Smooth muscle cell (in vitro differentiated cells): ENCODE measurements at regions not wholly inside any gene's neighbourhood (a gene's known extent, or its start where the extent isn't known, plus 50 kb on each side); places are given as distances from the start of the nearest gene placed in this dataset.

ENCODE experiments used
- DNase-seq: peaks from one replicate; lab custom pipeline; 2025; ENCODE audit not compliant: unreplicated experiment; lab: John Stamatoyannopoulos, UW
- H2AFZ ChIP-seq: fragments of 200-600 bp; sonication (generic); 2 replicates; pipeline ENCODE4 v1.6.0; 2016; ENCODE audit warnings: antibody characterized with exemption, low read depth, mild to moderate bottlenecking
- H3F3A ChIP-seq: fragments of 200-600 bp; sonication (generic); 2 replicates; pipeline ENCODE4 v1.6.0; 2017; ENCODE audit warnings: antibody characterized with exemption, low read depth
- H3K27ac ChIP-seq: fragments of 200-600 bp; sonication (generic); 2 replicates; pipeline ENCODE4 v1.5.1; 2016; ENCODE audit warnings: low read depth, mild to moderate bottlenecking
- H3K27me3 ChIP-seq: fragments of 200-600 bp; sonication (generic); 2 replicates; pipeline ENCODE4 v1.6.1; 2016; ENCODE audit warnings: low read depth, mild to moderate bottlenecking
- H3K36me3 ChIP-seq: fragments of 200-600 bp; sonication (generic); 2 replicates; pipeline ENCODE4 v1.5.1; 2016; ENCODE audit warnings: low read depth
- H3K4me1 ChIP-seq: fragments of 200-600 bp; sonication (generic); 2 replicates; pipeline ENCODE4 v1.5.1; 2016; ENCODE audit warnings: low read depth
- H3K4me2 ChIP-seq: fragments of 200-600 bp; sonication (generic); 2 replicates; pipeline ENCODE4 v1.6.0; 2016; ENCODE audit warnings: mild to moderate bottlenecking
- H3K4me3 ChIP-seq: fragments of 200-600 bp; sonication (generic); 2 replicates; pipeline ENCODE4 v1.5.1; 2016; ENCODE audit warnings: mild to moderate bottlenecking
- H3K79me2 ChIP-seq: fragments of 200-600 bp; sonication (generic); 2 replicates; pipeline ENCODE4 v1.6.0; 2016; ENCODE audit warnings: low read depth, mild to moderate bottlenecking
- H3K9ac ChIP-seq: fragments of 200-600 bp; sonication (generic); 2 replicates; pipeline ENCODE4 v1.6.0; 2016; ENCODE audit warnings: low read depth
- H3K9me3 ChIP-seq: fragments of 200-600 bp; sonication (generic); replicated peaks from 2 replicates; pipeline ENCODE4 v1.5.1; 2016; ENCODE audit warnings: low read depth
- H4K20me1 ChIP-seq: fragments of 200-600 bp; sonication (generic); 2 replicates; pipeline ENCODE4 v1.6.0; 2016; ENCODE audit warnings: low read depth
- WGBS: methylation state at CpG from one replicate; pipeline ENCODE4 v1.1.7; 2016; ENCODE audit warnings: low lambda C conversion rate; 5-methylcytosine and 5-hydroxymethylcytosine counted together
- TF ChIP-seq, protein P1 (sequence below): fragments of 200-600 bp; sonication (generic); IDR thresholded peaks from 2 replicates; pipeline ENCODE4 v1.5.1; 2017; ENCODE audit warnings: borderline replicate concordance, mild to moderate bottlenecking, antibody characterized with exemption; ENCODE audit not compliant: insufficient read depth, poor library complexity, severe bottlenecking

DNA sequence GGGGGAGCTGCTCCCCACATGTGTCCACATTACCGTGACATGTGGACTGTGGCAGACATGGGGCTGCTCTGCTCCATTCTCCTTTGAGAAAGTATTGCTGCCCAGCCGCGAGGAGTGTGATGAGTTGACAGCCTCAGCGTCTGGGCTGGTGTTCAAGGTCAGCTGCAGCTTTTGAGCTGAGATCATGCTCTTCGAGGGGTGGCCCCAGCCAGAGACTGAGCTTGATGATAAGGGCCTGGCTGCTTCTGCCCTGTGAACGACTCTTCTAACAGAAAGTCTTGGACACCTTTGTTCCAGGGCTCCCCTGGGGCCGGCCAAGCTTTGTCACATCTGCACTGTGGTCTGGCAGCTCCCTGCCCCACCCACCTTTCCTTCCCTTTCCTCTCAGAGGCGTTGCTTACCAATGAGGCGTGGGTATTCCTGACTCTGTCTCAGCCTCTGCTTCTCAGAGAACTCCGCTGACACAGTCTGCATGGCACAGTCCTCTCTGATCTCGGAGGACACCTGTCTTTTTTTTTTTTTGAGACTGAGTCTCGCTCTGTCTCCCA is 86.6 kb downstream of the CHRD start:
- peaks cover 5% of the 10 kb centered on the region for H3K4me1 ChIP-seq
- no peak overlapping the region for H3K4me3 ChIP-seq
- H3F3A ChIP-seq: no peaks in the 10 kb centered on the region
- no peak overlapping the region for H3K27ac ChIP-seq
- H4K20me1 ChIP-seq: no peaks in the 10 kb centered on the region
- H2AFZ ChIP-seq: peak overlapping the region; percentile 68
- no peak overlapping the region for H3K9ac ChIP-seq
- no peak for DNase-seq
- TF ChIP-seq, protein P1, sequence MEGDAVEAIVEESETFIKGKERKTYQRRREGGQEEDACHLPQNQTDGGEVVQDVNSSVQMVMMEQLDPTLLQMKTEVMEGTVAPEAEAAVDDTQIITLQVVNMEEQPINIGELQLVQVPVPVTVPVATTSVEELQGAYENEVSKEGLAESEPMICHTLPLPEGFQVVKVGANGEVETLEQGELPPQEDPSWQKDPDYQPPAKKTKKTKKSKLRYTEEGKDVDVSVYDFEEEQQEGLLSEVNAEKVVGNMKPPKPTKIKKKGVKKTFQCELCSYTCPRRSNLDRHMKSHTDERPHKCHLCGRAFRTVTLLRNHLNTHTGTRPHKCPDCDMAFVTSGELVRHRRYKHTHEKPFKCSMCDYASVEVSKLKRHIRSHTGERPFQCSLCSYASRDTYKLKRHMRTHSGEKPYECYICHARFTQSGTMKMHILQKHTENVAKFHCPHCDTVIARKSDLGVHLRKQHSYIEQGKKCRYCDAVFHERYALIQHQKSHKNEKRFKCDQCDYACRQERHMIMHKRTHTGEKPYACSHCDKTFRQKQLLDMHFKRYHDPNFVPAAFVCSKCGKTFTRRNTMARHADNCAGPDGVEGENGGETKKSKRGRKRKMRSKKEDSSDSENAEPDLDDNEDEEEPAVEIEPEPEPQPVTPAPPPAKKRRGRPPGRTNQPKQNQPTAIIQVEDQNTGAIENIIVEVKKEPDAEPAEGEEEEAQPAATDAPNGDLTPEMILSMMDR: no peak
- peak overlapping the region; percentile 47 for H3K4me2 ChIP-seq
- H3K36me3 ChIP-seq: no peaks in the 10 kb centered on the region
- no peaks in the 10 kb centered on the region for H3K27me3 ChIP-seq
- H3K9me3 ChIP-seq: no peaks in the 10 kb centered on the region
- 52% methylated on average over 12 of the region's 12 CpGs for WGBS
- H3K79me2 ChIP-seq: no peaks in the 10 kb centered on the region

DNA sequence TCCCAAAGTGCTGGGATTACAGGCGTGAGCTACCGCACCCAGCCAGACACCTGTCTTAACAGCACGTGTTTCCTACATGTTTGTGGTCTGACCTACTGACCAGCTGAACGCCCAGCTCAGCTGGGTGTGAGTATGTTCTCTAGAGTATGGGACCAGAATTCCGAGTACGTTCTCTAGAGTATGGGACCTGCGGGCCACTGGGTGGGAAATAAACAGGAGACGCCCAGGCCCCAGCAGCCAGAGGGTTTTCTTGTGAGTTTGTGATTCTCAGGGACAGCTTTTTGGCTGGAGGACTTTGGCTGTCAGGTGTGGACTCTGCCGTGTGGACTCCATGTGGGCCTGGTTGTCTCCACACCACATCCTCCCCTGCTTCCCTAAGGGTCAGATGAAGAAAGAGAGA is 87.3 kb downstream of the CHRD start:
- no peaks in the 10 kb centered on the region for H3K36me3 ChIP-seq
- H3F3A ChIP-seq: no peaks in the 10 kb centered on the region
- H3K9me3 ChIP-seq: no peaks in the 10 kb centered on the region
- 85% methylated on average over 9 of the region's 9 CpGs for WGBS
- H3K27ac ChIP-seq: no peak overlapping the region
- peaks cover 5% of the 10 kb centered on the region for H3K4me1 ChIP-seq
- DNase-seq: no peak
- no peaks in the 10 kb centered on the region for H4K20me1 ChIP-seq
- H3K27me3 ChIP-seq: no peaks in the 10 kb centered on the region
- no peak overlapping the region for H2AFZ ChIP-seq
- TF ChIP-seq, protein P1: no peak
- no peak overlapping the region for H3K4me3 ChIP-seq
- no peak overlapping the region for H3K9ac ChIP-seq
- no peaks in the 10 kb centered on the region for H3K79me2 ChIP-seq
- H3K4me2 ChIP-seq: no peak overlapping the region

DNA sequence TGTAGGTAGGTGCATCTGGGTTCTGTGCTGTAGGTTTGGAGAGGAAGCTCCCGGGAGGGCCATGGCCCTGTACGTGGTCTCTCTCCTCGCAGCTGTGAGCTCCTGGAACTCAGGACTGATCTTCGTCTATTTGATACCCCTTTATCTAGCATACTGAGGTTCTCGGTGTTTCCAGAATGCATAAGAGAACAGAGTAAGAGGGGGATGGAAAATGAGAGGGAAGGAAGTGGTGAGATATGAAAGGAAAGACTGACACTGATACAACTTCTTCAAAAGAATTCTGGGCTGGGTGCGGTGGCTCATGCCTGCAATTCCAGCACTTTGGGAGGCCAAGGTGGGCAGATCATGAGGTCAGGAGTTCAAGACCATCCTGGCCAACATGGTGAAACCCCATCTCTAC is 90.7 kb downstream of the CHRD start:
- no peaks in the 10 kb centered on the region for H3K9me3 ChIP-seq
- WGBS: 86% methylated on average over 6 of the region's 6 CpGs
- H4K20me1 ChIP-seq: no peaks in the 10 kb centered on the region
- no peaks in the 10 kb centered on the region for H3F3A ChIP-seq
- peaks cover 2% of the 10 kb centered on the region for H3K4me1 ChIP-seq
- no peak overlapping the region for H2AFZ ChIP-seq
- no peak for DNase-seq
- H3K4me3 ChIP-seq: no peak overlapping the region
- TF ChIP-seq, protein P1: no peak
- H3K36me3 ChIP-seq: no peaks in the 10 kb centered on the region
- H3K27me3 ChIP-seq: peaks cover 5% of the 10 kb centered on the region
- H3K27ac ChIP-seq: no peak overlapping the region
- no peaks in the 10 kb centered on the region for H3K79me2 ChIP-seq
- no peak overlapping the region for H3K4me2 ChIP-seq
- H3K9ac ChIP-seq: no peak overlapping the region

DNA sequence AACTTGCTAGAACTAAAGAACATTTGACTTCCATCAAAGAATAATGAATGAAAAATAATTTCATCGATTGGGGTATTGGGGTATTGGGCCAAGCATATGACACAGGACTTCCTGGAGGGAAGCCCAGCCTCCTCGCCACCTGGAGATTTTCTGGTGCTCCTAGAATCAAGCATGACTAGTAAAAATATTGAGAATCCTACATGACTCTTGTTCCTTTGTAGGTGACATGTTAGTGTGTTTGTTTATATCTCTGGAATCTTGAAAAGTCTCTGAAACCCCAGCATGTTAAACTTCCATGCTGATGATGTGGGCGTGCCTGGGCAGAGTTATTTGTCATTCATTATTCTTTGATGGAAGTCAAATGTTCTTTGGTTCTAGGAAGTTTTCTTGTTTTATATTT is 90.1 kb upstream of the EPHB3 start:
- H3K9me3 ChIP-seq: no peaks in the 10 kb centered on the region
- no peaks in the 10 kb centered on the region for H4K20me1 ChIP-seq
- no peak overlapping the region for H3K4me3 ChIP-seq
- no peaks in the 10 kb centered on the region for H3K4me1 ChIP-seq
- TF ChIP-seq, protein P1: no peak
- H3K27ac ChIP-seq: no peak overlapping the region
- peaks cover 9% of the 10 kb centered on the region for H3K27me3 ChIP-seq
- H3K4me2 ChIP-seq: no peak overlapping the region
- H3K9ac ChIP-seq: no peak overlapping the region
- DNase-seq: no peak
- WGBS: 94% methylated on average over 3 of the region's 3 CpGs
- no peak overlapping the region for H2AFZ ChIP-seq
- no peaks in the 10 kb centered on the region for H3K36me3 ChIP-seq
- H3F3A ChIP-seq: no peaks in the 10 kb centered on the region
- H3K79me2 ChIP-seq: no peaks in the 10 kb centered on the region
